Dendritic cell treated with granulocyte-macrophage colony-stimulating factor and Interleukin-4, amounts not matched to agents 40 ng/mL and 50 ng/mL, for 4 days (primary cell): ENCODE measurements at regions not wholly inside any gene's neighbourhood (a gene's known extent, or its start where the extent isn't known, plus 50 kb on each side); places are given as distances from the start of the nearest gene placed in this dataset.

Experiments used
- H3K27ac Mint-ChIP-seq: one replicate; pipeline ENCODE4 v1.8.0; 2022; ENCODE audit warnings: mild to moderate bottlenecking, mixed read lengths
- H3K27me3 Mint-ChIP-seq: one replicate; pipeline ENCODE4 v1.8.0; 2022; ENCODE audit warnings: mild to moderate bottlenecking, mixed read lengths
- H3K36me3 Mint-ChIP-seq: one replicate; pipeline ENCODE4 v1.8.0; 2022; ENCODE audit warnings: low read depth, mixed read lengths
- H3K4me1 Mint-ChIP-seq: one replicate; pipeline ENCODE4 v1.8.0; 2022; ENCODE audit warnings: low read depth, mixed read lengths
- H3K4me3 Mint-ChIP-seq: one replicate; pipeline ENCODE4 v1.8.0; 2022; ENCODE audit warnings: mild to moderate bottlenecking, moderate library complexity, mixed read lengths
- H3K9me3 Mint-ChIP-seq: one replicate; pipeline ENCODE4 v1.8.0; 2022; ENCODE audit warnings: mixed read lengths
- intact Hi-C: fragments of 100-400 bp; cut with micrococcal nuclease; formaldehyde crosslinking; loops from one replicate; pipeline ENCODE4 v1.15.0; 2022

- Mint-ChIP-seq H3K27me3 (peaks cover 26% of the 10 kb centered on the region), H3K4me3 (no peak overlapping the region), H3K36me3 (no peaks in the 10 kb centered on the region), H3K27ac (no peak overlapping the region), H3K9me3 (no peaks in the 10 kb centered on the region), H3K4me1 (no peaks in the 10 kb centered on the region)
- intact Hi-C loops: no loop called here
Measured at GRCh38 chr19:32104153-32104849, 241.1 kb upstream of the ZNF507 start.

- intact Hi-C loops: no loop called here
- Mint-ChIP-seq H3K4me3 (no peak overlapping the region), H3K4me1 (no peaks in the 10 kb centered on the region), H3K36me3 (no peaks in the 10 kb centered on the region), H3K9me3 (no peaks in the 10 kb centered on the region), H3K27me3 (peaks cover 26% of the 10 kb centered on the region), H3K27ac (no peak overlapping the region)
Measured at GRCh38 chr19:32104850-32105235, 240.6 kb upstream of the ZNF507 start.

GRCh38 chr19:32105527-32106310 lies 239.7 kb upstream of the ZNF507 start:
- no peaks in the 10 kb centered on the region for H3K4me1 Mint-ChIP-seq
- intact Hi-C loops: no loop called here
- no peak overlapping the region for H3K4me3 Mint-ChIP-seq
- H3K36me3 Mint-ChIP-seq: no peaks in the 10 kb centered on the region
- peaks cover 26% of the 10 kb centered on the region for H3K27me3 Mint-ChIP-seq
- no peak overlapping the region for H3K27ac Mint-ChIP-seq
- H3K9me3 Mint-ChIP-seq: no peaks in the 10 kb centered on the region

GRCh38 chr19:32122258-32122657 lies 223.2 kb upstream of the ZNF507 start:
- Mint-ChIP-seq H3K27ac (no peak overlapping the region), H3K9me3 (peaks cover 15% of the 10 kb centered on the region), H3K36me3 (no peaks in the 10 kb centered on the region), H3K4me3 (no peak overlapping the region), H3K27me3 (no peaks in the 10 kb centered on the region), H3K4me1 (no peaks in the 10 kb centered on the region)
- intact Hi-C loops: no loop called here

GRCh38 chr19:32123355-32123940 lies 222.0 kb upstream of the ZNF507 start:
- no peaks in the 10 kb centered on the region for H3K27me3 Mint-ChIP-seq
- H3K36me3 Mint-ChIP-seq: no peaks in the 10 kb centered on the region
- no peak overlapping the region for H3K27ac Mint-ChIP-seq
- no peak overlapping the region for H3K4me3 Mint-ChIP-seq
- H3K9me3 Mint-ChIP-seq: peaks cover 5% of the 10 kb centered on the region
- intact Hi-C loops: no loop called here
- H3K4me1 Mint-ChIP-seq: no peaks in the 10 kb centered on the region

- intact Hi-C loops: no loop called here
- no peaks in the 10 kb centered on the region for H3K9me3 Mint-ChIP-seq
- no peaks in the 10 kb centered on the region for H3K4me1 Mint-ChIP-seq
- no peak overlapping the region for H3K4me3 Mint-ChIP-seq
- H3K27me3 Mint-ChIP-seq: no peaks in the 10 kb centered on the region
- no peak overlapping the region for H3K27ac Mint-ChIP-seq
- H3K36me3 Mint-ChIP-seq: no peaks in the 10 kb centered on the region
Measured at GRCh38 chr19:32124585-32124984, 220.8 kb upstream of the ZNF507 start.

GRCh38 chr19:32129141-32129540 lies 216.3 kb upstream of the ZNF507 start:
- H3K4me1 Mint-ChIP-seq: no peaks in the 10 kb centered on the region
- intact Hi-C loops: no loop called here
- no peak overlapping the region for H3K27ac Mint-ChIP-seq
- no peak overlapping the region for H3K4me3 Mint-ChIP-seq
- no peaks in the 10 kb centered on the region for H3K9me3 Mint-ChIP-seq
- no peaks in the 10 kb centered on the region for H3K27me3 Mint-ChIP-seq
- no peaks in the 10 kb centered on the region for H3K36me3 Mint-ChIP-seq

GRCh38 chr19:32130332-32130731 lies 215.1 kb upstream of the ZNF507 start:
- Mint-ChIP-seq H3K36me3 (no peaks in the 10 kb centered on the region), H3K9me3 (no peaks in the 10 kb centered on the region), H3K27ac (no peak overlapping the region), H3K4me1 (no peaks in the 10 kb centered on the region), H3K27me3 (no peaks in the 10 kb centered on the region), H3K4me3 (no peak overlapping the region)
- intact Hi-C loops: no loop called here

- H3K4me3 Mint-ChIP-seq: no peak overlapping the region
- no peaks in the 10 kb centered on the region for H3K27me3 Mint-ChIP-seq
- no peaks in the 10 kb centered on the region for H3K4me1 Mint-ChIP-seq
- H3K27ac Mint-ChIP-seq: no peak overlapping the region
- intact Hi-C loops: no loop called here
- H3K36me3 Mint-ChIP-seq: no peaks in the 10 kb centered on the region
- no peaks in the 10 kb centered on the region for H3K9me3 Mint-ChIP-seq
Measured at GRCh38 chr19:32131005-32131404, 214.4 kb upstream of the ZNF507 start.

GRCh38 chr19:32138416-32138815 lies 207.0 kb upstream of the ZNF507 start:
- H3K4me3 Mint-ChIP-seq: no peak overlapping the region
- no peaks in the 10 kb centered on the region for H3K27me3 Mint-ChIP-seq
- no peaks in the 10 kb centered on the region for H3K36me3 Mint-ChIP-seq
- no peaks in the 10 kb centered on the region for H3K4me1 Mint-ChIP-seq
- H3K27ac Mint-ChIP-seq: no peak overlapping the region
- no peaks in the 10 kb centered on the region for H3K9me3 Mint-ChIP-seq
- intact Hi-C loops: no loop called here

- no peaks in the 10 kb centered on the region for H3K36me3 Mint-ChIP-seq
- no peak overlapping the region for H3K4me3 Mint-ChIP-seq
- intact Hi-C loops: no loop called here
- H3K27me3 Mint-ChIP-seq: no peaks in the 10 kb centered on the region
- H3K4me1 Mint-ChIP-seq: no peaks in the 10 kb centered on the region
- H3K9me3 Mint-ChIP-seq: peaks cover 19% of the 10 kb centered on the region
- no peak overlapping the region for H3K27ac Mint-ChIP-seq
Measured at GRCh38 chr19:32141840-32142511, 203.4 kb upstream of the ZNF507 start.

- Mint-ChIP-seq H3K27me3 (no peaks in the 10 kb centered on the region), H3K9me3 (peaks cover 47% of the 10 kb centered on the region), H3K4me1 (no peaks in the 10 kb centered on the region), H3K36me3 (no peaks in the 10 kb centered on the region), H3K4me3 (no peak overlapping the region), H3K27ac (no peak overlapping the region)
- intact Hi-C loops: no loop called here
Measured at GRCh38 chr19:32146664-32147063, 198.7 kb upstream of the ZNF507 start.

GRCh38 chr19:32150605-32151004 lies 194.8 kb upstream of the ZNF507 start:
- H3K36me3 Mint-ChIP-seq: no peaks in the 10 kb centered on the region
- H3K4me1 Mint-ChIP-seq: no peaks in the 10 kb centered on the region
- no peak overlapping the region for H3K27ac Mint-ChIP-seq
- H3K4me3 Mint-ChIP-seq: no peak overlapping the region
- H3K27me3 Mint-ChIP-seq: no peaks in the 10 kb centered on the region
- intact Hi-C loops: no loop called here
- H3K9me3 Mint-ChIP-seq: peaks cover 42% of the 10 kb centered on the region

GRCh38 chr19:32154418-32154817 lies 191.0 kb upstream of the ZNF507 start:
- Mint-ChIP-seq H3K27ac (no peak overlapping the region), H3K36me3 (no peaks in the 10 kb centered on the region), H3K4me1 (no peaks in the 10 kb centered on the region), H3K4me3 (no peak overlapping the region), H3K9me3 (peaks cover 11% of the 10 kb centered on the region), H3K27me3 (peaks cover 1% of the 10 kb centered on the region)
- intact Hi-C loops: no loop called here
